UCSD-AML1 (cell line): ENCODE measurements at regions not wholly inside any gene's neighbourhood (a gene's known extent, or its start where the extent isn't known, plus 50 kb on each side); places are given as distances from the start of the nearest gene placed in this dataset.

Experiments used
- DNase-seq: peaks from one replicate; lab custom pipeline; 2025; ENCODE audit not compliant: unreplicated experiment; lab: John Stamatoyannopoulos, UW

DNA sequence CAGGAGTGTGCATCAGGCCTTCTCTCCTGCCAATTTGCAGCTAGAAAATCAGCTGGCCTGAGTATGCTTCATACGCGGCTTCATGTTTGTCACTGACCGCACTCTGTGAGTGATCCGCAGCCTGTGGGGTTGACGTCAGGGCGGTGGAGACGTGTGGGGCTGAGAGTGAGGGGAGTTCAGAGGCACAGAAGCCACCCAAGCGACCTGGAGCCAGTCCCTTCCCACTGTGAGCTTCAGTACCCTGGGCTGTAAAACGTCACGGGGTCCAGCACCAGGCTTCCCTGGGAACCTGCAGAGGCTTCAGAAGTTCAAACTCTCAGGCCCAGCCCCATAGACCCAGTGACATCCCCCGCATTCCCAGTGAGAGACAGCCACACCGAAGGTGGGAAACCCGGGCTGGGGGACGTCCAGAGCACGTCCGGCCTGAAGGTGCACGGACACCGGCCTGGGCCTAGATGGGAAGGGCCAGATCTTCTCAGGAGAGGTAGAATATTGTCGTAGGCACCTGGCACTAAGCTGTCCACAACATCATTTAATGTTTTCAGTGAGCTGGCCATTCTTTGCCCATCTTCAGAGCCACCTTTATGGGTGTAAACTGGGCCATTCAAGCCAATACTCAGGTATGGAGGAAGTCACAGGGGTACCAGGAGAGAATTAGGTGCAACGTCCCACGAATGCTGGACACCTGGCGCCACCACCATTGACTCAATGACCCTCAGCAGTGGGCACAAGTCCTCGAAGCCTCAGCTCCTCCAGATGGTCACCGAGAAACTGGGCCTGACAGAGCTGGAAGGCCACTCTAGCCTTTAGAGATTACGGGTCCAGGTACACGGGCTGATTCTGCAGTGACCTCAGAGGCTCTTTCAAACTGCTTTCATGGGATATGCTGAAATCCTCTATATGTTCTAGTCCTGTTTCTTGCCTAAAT lies 235.6 kb upstream of the MYT1L start:
- no peak for DNase-seq

DNA sequence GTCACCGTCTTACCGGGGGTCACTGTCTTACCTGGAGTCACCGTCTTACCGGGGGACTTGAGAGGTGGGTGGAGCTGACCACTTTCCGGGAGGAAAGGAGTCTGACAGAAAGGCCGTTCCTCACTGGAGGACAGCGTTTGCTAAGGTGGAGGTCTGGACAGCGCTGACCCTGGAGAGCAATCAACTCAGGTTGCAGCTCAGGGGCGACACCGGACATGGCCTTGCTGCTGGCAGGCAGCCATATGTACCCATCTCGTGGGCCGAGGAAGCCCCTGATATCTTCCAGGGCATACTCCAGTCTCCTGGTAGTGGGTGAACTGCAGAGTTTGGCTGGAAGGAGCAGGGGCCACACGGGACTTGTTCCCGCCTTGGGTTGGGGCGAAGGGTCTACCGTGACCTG lies 234.6 kb upstream of the MYT1L start:
- no peak for DNase-seq

DNA sequence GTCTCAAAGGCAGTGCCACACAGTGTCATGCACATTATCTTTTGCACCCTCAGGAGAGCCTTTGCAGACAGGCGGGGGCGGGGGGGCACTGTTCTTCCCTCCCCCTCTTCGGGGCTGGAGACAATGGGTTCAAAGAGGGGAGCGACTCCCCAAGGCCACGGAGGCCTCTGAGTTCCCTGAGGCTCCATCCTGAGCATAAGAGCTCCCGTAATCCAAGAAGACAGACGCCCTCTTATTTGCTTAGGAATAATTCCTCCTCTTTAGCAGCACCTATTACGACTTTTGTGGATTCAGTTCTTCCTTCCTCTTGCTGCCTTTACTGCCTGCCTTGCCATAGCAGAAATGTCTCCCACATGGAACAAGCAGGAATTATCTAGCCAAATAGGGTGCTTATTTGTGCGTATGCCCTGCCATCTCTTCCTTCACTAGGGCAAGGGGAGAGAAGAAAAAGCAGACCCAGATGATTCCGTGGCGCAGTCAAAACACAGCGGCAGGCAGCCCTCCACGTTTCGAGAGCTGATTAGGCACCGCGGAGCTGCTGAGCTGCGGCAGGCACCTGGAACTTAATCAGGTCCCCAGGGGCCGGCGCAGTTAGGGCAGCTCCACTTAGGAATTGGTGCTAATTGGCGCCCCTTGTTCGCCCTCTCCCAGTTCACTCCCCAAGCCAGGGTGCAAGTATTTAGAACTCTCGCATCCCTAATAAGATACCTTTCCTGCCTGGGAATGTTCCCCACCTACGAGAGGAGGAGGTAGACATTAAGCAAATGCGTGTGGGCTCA lies 233.4 kb upstream of the MYT1L start:
- no peak for DNase-seq

DNA sequence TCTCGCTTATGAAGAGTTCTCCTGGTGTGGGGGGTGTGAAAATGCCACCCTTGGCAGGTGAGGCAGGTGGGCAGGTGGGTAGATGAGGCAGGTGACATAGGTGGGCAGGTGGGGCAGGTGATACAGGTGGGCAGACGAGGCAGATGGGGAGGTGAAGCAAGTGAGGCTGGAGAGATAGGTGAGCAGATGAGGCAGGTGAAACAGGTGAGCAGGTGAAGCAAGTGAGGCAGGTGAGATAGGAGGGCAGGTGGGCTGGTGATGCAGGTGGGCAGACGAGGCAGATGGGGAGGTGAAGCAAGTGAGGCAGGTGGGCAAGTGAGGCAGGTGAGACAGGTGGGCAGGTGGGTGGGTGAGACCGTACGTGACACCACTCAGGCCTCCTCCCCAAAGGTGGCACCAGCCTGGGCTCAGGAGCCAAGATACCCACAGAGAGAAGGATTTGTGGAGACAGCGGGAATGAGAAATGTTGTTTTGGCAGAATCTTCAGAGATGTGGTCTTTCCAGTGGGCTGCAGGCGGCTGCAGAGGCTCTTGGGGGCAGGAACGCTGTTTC lies 232.3 kb upstream of the MYT1L start:
- no peak for DNase-seq

DNA sequence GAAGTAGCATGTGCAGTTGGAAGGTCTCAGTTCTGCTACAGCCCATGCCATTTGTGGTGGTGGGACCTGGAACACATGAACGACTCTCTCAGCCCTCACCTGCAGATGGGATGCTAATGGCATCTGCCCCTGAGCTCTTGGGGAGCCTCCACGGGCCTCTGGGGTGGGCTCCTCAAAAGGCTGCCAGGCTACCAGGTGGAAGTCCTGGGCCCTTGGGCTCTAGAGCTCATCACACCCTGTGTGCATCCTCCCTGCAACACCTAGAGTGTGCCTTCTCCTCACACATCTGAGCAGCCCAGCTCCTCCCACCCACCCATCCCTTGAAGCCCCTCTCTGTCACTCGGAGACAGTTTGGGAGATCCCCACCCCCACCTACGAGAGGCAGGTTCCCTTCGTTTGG lies 231.8 kb upstream of the MYT1L start:
- no peak for DNase-seq

DNA sequence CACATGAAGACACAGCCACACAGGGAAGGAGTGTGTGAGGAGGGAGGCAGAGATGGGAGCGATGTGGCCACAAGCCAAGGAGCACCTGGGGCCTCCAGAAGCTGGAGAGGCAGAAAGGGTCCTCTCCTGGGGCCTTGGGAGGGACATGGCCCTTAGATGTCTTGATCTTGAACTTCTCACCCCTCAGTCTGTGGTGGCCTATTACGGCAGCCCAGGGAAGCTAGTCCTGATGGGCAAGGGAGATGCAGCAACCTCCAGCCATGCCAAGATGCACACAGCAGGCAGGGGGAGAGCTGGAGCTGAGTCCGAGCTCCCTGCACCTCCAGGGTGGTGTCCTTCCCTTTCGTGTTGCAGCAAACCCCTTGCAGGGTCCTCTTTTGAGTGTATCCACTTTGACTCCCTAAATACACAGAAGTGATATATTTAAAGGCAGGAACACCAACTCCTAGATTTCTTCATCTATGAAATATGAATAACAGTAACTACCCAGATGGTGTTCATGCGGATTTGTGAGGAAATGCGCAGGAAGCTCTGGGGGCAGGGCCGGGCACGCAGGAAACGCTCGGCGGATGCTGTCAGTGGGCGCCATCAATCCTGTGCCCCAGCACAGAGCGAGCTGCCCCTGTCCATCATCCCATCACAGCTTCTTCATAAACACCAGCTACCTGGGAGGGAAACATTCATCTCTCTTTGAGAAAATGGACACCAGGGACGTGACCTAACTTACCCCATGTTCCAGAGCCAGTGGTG lies 230.4 kb upstream of the MYT1L start:
- DNase-seq: peak; percentile 52

DNA sequence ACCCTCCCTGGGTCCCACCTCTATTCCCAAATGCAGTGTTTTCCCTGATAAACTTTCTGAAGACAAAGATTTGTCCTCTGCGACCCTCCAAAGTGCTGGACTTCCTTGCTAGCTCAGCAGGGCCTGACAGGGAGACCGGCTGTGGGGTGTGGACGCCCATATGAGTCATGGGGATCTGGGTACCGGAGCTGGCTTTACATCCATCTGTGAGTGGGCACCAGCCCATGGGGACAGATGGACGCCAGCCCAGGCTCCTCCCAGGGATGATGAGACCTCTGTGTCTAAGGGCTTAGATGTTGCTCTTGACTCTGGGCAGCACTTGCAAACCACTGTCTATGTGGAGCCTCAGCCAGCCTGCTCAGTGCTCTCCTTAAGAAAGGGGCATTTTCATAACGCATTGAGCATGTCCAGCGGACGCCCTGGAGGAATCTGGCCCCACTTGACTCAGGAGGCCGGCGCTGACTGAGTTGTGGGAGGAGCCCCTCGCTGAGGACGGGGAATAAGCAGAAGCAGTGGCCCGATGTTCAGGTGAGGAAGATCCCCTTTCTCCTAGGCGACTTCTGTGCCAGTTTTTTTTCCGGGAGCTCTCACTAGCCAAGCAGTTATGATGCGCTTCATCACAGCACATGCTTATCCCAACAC lies 229.4 kb upstream of the MYT1L start:
- no peak for DNase-seq

DNA sequence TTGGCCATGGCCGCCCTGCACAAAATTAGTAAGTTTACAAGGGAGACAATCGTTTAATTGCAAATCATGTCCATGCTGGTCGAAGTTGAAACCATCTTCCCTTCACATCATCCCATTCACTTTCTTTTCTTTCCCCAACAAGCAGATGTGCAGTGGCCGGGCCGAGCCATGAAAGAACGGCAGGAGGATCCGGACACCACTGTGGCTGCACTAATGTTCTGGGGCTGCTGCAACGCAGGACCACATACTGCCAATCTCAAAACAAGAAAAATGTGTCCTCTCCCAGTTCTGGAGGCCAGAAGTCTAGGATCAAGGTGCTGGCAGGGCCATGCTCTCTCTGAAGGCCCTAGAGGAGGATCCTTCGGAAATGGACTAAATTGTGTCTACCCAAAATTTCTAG lies 227.4 kb upstream of the MYT1L start:
- no peak for DNase-seq

DNA sequence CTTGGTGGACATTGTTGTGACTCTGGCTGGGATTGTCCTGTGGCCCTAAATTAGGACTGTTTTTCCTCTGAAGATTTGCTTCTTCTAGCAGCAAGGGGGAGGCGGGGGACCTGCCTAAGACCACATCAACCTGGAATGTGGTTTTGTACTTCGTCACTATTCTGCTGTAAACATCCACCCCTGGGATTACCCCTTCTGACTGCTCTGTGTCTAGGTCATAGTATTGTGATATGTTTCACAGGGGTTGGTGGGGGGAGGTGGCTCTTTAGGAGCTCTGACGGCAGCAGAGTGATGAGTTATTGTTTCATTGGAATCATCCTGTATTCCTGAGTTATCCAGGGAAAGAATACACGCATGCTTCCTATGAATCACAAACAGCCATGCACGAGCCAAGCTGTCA lies 226.4 kb upstream of the MYT1L start:
- DNase-seq: no peak

DNA sequence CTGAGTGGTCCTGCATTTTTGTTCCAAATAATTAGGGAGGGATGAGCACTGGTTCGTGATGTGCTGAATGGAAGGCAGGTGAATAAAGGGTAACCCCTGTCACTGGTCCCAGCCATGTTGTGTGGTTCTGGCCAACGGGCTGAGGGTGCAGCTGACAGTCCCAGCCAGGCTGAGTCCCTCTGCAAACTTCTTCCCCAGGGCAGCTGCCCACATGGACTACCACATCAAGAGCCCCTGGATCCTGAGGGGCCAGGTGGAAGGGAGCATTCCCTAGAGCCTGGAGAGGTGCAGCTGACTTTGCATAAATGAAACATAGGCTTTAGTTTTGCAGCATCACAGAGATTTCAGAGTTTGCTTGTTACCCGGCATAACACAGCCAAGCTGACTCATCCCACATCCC lies 219.8 kb upstream of the MYT1L start:
- no peak for DNase-seq

DNA sequence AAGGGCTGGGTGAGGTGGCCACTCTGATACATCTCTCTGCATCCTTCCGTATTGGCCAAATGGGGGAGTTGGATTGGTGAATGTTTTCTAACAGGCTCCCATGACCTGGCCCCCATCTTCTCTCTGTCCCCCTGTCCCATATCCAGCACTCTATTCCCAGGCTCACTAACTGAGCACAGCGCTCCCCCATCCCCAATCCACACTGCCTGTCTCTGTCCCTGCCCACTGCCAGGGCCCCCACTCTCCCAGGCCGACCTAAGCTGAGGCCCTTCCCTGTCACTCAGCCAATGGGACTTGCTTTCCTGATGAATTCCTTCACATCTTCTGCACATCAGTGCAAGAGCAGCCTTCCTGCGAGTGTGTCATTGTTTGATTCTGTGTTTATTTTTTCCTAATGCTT lies 216.8 kb upstream of the MYT1L start:
- DNase-seq: no peak

DNA sequence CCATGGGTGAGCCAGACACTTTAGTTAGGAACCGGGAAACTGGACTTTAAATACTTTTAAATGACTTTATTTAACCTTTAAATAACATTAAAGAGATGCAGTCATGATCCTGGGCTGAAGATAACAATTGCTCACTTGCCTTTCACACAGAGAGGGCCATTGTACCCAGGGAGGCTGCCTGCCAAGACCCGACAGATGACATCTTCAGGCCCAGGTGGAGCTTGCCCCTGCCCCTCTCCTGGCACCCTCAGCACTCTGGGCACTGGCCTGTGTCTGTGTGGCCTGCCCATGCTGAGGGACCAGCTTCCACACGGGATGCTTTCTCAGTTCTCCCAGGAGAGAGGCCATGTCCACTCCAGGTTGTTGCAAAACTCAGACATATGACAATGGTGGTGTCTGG lies 216.4 kb upstream of the MYT1L start:
- no peak for DNase-seq

DNA sequence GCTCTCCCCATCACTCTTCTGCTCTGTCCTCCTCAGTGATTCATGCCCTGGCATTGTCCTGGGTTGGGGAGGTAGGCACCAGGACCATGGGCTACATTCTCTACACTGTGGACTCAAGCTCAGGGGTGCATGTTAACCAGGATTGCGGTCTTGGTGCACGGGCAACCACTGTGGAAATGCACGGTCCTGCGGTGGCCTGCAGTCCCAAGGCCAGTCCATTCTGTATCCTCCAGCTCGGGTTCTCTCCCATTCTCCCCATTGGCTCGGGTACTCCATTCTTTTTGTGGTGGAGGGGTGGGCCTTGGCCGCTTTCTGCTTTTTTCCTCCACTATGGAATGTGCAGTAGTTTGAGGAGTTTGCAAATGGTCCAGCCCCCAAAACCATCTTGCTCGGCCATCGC lies 215.0 kb upstream of the MYT1L start:
- DNase-seq: no peak

DNA sequence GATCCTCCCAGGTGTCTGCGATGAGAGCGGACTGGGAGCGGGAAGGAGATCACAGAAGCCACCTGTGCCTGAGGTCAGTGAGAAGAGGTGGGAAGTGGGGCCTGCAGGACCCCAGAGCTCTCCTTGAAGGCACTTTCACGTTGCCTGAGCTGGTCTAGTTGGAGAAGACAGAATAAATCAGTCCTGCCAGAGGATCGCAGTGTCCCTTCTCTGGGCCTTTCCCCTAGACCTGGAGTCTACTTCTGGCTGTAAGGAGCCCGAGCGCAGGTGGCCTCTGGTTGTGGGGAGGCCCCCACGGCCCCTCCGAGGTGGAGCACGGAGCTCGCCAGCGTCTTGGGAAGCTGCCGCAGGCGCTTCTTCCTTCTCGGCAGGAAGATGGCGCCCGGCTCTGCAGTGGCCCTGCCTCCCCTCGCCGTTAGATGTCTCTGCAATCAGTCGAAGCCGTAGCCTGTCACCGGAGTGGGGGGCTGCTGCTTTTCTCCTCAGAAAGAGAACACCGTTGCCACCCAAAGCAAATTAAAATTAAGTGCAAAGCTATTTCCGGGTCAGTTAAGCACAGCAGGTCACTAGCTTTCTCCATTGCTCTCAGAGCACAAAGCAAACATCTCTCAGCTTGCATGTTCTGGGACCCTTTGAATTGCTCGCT lies 212.0 kb upstream of the MYT1L start:
- no peak for DNase-seq

DNA sequence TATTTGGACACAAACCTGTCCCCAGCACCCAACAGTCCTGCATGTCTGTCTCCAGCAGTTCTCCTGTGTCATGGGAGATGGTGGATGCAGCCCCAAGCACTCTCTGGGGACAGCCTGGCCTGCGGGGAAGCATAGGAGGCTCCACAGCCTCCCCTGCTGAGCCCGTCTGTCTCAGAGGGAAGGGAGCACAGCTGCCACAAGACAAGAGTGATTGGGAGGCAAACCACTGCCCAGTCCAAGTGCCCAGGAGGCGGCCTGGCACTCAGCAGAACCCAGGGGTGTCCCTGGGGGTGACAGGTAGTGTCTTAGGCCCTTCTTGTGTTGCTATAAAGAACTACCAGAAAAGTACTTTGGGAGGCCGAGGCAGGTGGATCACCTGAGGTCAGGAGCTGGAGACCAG lies 211.2 kb upstream of the MYT1L start:
- DNase-seq: no peak

DNA sequence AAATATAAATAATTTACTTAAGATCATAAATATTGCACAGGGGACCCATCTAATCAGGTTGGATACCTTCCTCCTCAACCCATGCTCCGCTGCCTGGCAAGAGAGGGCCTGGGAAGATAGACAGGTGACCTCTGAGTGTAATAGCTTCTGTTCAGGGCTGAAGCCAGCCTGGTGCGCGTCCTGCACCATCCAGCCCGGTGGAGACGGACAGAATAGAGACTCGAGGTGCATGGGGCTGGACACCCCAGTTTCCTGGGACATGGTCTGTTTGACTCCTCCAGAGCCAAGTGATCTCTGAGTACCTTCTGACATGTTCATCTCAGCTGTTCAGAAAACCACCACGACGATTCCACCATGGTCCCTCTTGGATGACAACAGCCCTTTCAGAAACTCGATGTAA lies 209.3 kb upstream of the MYT1L start:
- DNase-seq: no peak

DNA sequence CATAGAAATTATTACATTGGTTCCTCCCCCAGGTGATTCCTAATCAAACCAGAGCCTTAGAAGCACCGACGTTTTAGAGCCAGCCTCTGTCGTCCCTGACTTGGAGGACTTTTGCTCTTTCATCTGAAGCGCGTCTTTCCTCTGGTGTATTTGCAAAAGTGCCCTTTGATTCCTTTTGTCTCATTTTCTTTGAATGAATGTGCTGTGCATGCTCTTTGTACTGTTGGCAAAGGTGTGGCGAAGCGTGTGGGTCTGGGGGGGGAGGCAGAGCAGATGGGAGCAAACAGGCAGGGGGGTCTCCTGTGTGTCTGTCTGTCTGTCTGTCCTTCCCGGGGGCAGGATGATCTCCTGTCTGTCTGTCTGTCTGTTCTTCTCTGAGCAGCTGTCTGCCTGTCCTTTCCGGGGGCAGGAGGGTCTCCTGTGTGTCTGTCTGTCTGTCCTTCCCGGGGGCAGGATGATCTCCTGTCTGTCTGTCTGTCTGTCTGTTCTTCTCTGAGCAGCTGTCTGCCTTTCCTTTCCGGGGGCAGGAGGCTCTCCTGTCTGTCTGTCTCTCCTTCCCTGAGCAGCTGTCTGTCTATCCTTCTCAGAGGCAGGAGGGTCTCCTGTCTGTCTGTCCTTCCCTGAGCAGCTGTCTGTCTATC lies 205.5 kb upstream of the MYT1L start:
- DNase-seq: no peak

DNA sequence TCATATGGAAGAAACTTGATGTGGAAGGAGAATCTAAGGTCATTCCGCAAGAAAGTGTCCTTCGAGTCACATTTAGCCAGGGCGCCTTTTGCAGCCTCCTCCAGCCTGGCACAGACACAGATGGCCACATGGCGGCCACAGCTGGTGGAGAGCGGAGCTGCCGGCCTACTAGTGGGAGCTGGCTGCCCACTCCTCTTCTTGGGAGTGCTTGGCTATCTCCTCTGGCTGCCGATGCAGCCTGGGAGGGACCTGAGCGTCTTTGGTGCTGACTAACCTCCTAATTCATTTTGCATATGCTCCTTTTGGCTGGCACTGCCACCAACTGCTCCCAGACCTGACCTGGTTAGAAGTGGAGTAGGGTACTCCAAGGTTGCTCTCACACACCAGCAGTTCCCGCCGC lies 199.3 kb upstream of the MYT1L start:
- DNase-seq: no peak

DNA sequence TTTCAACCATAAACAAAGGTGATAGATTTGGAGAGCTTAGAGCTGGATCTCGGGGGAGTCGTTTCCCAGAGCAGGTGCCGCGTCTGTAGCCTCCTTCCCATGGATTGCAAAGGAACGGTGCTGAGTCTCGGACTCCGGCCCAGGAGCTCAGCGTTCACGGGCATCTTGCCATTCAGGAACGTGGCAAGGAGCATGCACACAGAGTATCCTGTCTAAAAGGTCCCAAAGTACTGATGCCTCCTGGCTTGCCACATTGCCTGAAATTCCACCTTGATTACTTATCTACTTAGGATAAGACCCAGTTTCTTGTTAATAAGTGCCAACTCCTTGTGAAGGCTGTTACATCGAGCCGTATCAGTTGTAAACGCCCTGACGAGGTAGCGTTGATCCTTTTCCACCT lies 197.8 kb upstream of the MYT1L start:
- no peak for DNase-seq

DNA sequence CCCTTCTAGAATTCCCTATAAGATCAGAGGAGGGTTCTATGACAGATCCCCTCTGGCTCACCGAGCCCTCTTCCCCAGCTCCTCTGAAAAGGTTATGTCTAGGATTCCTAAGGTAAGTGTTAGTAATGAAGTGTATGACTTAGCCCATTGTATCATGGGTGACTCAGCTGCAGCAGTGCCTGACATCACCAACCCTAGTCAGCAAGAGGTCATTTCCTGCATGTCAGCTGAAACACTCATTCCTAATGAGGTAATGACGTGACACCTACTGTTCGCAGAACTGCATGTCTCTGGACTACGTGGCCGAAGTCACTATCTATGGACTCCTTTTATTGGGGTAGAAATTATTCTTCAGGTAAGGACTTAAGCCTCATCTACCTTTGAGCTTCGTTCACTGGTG lies 196.1 kb upstream of the MYT1L start:
- DNase-seq: no peak
